DND-41 (cell line): ENCODE measurements at regions not wholly inside any gene's neighbourhood (a gene's known extent, or its start where the extent isn't known, plus 50 kb on each side); places are given as distances from the start of the nearest gene placed in this dataset.

Source experiments
- CTCF ChIP-seq: IDR thresholded peaks from 2 replicates; pipeline ENCODE4 v1.5.1; 2012; ENCODE audit warnings: borderline replicate concordance, low read length, moderate library complexity, mild to moderate bottlenecking; ENCODE audit not compliant: poor library complexity, severe bottlenecking; ENCODE audit errors: extremely low read depth
- EZH2 ChIP-seq: IDR thresholded peaks from 3 replicates; pipeline ENCODE4 v1.6.1; 2012; ENCODE audit warnings: borderline replicate concordance, low read depth, mild to moderate bottlenecking, moderate library complexity, low read length, inconsistent platforms; ENCODE audit not compliant: severe bottlenecking

- TF ChIP-seq CTCF = no peak
- TF ChIP-seq EZH2 = no peak
Measured at GRCh38 chr10:44650691-44651661, 260.2 kb upstream of the TMEM72 start.
